HG02981 (cell line): ENCODE measurements at regions not wholly inside any gene's neighbourhood (a gene's known extent, or its start where the extent isn't known, plus 50 kb on each side); places are given as distances from the start of the nearest gene placed in this dataset.
"Not testable (repeated sequence)": the region's sequence is repeated elsewhere in the genome, so short reads cannot be mapped to it uniquely, and the experiment has no call there.

Experiments used
- ATAC-seq: cut with Tn5 transposase; IDR thresholded peaks from one replicate; pipeline ENCODE4 v1.9.1; 2021; ENCODE audit warnings: mild to moderate bottlenecking, moderate library complexity; ENCODE audit not compliant: unreplicated experiment

DNA sequence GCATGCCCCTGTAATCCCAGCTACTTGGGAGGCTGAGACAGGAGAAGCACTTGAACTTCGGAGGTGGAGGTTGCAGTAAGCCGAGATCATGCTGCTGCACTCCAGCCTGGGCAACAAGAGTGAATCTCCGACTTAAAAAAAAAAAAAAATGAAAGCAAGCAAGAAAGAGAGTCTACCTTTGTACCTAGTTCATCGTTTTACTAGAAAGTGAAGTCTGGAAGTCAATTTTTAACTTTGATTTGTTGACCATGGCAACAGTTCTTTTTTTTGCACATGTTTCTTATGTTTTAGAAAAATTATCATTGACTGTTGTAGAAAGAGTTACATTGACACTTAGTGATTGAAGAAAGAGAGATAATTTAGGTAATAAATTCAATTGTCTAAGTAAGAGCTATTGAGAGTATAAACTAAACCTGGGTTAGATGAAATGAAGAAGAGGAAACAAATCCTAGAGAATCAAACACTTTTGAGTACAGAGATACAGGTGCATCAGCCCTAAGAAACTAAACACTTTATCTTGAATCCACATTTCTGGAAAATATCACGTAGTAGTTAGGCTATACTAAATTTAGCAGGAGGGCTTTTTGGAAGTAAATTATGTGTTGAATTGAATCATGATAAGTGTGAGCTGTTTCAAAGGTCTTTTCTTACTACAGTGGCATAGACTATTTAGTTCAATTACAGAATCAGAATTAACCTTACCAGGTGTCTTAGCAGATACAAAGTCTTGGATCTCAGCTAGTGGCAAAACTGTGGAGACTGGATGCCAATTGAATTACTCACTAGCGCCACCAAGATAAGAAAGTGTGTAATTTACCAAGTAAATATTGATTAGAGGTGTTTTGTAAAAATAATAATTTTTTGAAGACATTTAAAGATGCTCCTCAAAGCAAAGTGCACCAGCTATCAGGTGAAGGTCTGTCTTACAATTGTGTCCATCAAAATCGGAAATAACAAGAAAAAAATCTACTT is 303.4 kb upstream of the NRXN1 start:
- no peak for ATAC-seq

DNA sequence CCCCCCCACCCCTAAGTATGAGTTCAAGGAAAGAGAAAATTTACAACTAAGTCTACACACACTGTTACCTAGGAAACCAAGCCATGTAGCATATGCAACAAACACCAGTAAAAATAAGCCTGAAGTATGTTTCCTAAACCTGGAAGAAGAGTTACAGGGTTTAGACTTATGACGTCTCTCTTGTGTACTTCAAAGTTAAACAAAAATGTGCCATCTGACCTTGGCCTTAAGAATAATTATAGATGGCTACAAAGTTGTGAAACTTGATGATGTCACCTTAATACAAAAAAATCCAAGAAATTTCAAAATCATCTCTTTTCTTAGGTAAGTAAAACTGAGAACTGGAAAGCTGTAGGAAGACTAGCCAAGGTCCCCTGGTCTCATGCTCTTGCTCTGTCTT is 297.6 kb upstream of the NRXN1 start:
- no peak for ATAC-seq

DNA sequence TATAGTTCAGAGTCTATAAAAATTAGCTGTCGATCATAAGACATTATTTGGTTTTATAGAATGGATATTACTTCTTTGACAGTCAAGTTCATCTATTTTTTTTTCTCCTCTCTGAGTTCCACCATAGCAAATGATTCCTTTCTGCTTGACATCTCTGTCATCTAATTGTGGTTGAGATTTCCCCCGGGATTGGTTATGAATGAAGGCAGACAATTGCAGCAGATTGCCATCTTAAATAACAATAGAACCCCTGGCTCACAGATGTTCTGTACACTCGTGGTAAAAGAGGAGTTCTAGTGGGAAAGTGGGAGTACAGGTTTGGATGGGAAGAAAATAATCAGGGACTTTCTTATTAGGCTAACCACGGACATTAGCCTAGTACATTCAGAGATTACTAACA is 292.1 kb upstream of the NRXN1 start:
- no peak for ATAC-seq

DNA sequence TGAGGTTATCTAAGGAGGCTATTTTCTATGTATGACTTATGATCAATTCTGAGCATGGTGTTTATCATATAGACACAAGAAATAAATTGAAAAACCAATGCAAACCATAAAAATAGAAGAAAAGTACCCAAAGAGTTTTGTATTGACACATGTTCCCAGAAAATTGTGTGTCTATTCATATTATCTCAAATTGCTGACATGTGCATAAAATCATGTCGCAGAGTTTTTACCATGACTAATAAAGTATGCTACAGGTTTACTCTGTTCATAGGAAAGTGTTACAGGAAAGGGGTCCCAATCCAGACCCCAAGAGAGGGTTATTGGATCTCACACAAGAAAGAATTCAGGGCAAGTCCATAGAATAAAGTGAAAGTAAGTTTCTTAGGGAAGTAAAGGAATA is 290.7 kb upstream of the NRXN1 start:
- ATAC-seq: no peak

DNA sequence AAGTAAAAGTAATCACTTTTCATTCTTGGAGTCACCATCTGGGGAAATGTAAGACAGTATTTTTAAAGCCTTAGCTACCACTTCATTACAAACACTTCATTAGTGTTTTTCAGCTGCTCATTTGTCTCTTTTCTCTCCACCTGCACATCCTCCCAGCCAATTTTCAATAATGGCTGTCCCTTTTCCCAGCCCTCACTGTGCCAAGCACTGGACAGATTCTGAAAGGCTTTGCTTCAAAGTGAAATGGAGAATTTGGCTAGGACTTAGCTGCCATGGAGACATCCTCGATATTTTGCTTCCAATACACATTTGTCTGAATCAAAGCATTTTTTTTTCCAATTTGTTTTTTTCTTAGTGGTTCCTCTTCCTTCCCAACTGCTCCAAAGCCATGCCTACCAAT is 272.4 kb upstream of the NRXN1 start:
- no peak for ATAC-seq

DNA sequence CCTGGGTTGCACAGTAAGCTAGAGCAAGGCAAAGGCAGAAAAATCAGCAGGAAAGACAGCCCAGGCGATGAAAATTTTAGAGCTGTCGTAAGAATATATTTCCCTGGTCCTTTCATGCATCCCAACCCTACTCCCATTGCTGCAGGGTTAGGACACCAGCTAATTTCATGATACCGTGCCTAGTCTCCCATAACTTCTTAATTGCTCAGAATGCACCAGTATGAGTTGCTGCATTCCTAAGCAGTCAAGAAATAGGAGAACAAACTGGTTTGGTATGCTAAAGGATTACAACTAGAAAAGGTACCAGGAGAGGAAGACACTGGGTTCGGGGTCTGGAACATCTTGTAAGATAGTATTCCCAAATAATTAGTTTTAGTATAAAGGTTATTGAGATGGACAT is 269.4 kb upstream of the NRXN1 start:
- no peak for ATAC-seq

DNA sequence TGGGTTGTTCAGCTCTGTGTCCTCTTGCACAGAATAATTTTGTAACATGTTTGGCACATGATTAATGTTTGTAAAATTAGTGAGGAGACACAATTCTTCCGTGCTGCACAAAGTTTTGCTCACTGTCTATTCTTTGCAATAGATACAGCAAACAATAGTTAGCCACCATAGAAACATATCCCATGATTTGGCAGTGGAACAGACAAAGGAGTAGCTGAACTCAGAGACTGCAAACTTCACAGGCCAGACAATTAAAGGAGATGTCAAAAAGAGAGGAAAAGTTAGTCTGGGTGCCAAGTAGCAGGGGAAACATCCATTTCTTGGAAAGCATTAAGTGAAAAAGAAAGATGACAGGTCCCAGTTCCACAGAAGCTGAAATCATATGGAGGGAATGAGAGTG is 267.4 kb upstream of the NRXN1 start:
- ATAC-seq: no peak

DNA sequence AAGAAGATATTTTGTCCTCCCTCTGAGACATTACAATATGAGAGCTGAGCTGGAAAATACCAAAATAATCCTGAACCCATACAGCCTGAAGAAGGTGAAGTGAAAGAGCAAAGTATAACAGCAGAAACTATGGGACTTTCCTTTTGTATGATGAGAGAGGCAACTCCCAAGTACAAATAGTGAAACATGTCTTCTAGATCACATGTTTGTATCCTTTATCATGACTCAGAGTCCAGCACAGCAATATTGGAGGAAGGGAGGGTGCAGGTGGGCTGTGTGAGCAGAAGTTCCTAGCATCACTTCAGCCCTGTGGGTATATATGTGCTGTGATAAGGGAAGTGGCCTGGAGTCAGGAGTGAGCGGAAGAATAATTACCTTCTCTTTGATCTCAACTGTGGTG is 265.6 kb upstream of the NRXN1 start:
- ATAC-seq: no peak

DNA sequence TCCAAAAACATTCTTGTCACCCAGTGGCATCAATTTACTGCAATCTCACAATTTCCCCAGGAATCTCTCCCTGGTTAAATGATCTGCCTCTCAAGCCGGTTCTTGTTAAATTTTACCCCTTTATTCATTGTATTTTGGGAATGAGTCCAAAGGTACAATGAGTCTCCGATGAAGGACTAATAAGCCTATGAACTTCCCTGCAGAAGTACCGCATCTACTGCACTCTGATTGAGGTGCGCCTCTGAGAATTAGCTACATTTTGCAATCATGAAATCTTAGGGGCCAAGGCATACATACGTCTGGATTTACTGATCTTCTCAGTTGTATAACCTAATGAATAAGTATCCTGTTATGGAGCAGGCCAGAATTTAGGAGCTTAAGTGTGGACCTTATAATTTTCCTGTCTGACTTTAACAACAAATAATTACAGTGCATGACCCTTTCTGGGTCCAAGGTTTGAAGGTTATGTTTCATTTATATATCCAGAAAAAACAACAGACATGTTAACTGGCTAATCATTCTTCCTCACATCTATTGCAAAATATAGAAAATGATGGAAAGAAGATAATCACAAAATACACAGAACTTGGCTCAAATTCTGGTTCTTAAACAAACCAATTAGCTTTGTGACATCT is 261.8 kb upstream of the NRXN1 start:
- ATAC-seq: no peak

DNA sequence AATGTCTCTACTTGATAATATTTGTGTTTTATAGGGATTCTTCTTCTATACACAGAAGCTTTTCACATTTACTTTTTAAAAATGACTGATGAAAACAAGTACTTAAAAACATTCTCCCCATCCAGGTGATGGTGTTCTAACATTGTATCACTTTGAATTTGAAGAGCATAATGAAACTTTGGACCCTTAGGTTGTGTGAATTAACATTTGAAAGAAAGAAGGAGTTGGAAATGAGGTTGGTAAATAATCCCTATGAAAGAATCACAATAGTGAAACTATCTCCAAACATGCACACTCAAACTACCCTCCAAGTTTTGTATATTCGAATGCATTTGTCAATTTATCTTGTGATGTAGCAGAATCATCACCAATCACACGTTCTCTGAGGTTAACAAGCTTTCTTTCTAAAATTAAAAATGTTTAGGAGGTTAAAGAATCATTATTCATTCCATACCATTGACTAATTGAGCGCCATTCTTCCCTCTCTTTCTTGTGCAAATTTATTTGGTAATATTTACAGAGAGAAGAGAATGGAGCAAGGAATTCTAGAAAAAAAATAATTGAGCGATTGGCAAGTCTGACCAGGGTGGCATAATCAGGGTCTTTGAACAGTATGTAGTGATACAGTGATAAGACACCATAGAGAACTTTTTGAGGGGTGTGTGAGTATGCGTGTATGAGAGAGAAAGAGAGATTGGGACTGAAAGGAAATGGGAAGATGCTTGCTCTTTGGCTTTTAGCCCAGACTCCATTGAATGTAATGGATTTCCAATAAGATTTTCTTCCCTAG is 260.0 kb upstream of the NRXN1 start:
- ATAC-seq: no peak

DNA sequence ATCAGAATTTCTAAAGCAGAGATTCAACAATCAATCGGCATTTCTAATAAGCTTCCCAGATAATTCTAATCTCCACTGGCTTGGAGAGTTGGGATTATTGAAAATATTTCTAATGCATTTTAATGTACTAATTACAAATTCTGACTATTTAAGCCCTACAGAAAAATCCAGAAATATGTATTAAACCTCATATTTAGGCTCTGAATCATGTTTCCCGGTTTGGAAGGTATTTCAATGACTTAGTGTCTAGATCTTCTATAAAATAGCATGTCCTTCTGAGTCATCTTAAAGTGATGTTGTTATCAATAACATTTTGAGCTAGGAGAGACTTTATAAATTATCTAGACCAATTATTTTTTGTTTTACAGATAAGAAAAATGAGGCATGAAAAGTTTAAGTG is 258.8 kb upstream of the NRXN1 start:
- ATAC-seq: no peak

DNA sequence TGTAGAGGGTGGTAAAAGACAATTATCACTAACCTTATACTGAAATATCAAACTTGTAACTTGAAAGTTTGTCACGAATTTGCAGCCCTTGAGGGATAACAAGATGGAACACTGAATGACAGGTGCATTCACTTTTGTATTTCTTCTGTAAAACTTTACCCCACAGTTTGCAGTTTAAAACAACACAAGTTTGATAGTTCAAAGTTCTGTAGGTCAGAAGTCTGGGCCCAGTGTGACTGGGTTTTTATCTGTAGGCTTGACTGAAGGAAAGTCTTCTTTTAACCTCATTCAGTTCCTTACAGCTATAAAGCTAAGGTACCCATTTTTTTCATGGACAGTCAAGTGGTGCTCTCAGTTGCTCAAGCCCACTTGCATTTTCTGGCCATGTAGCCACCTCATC is 257.1 kb upstream of the NRXN1 start:
- ATAC-seq: no peak

DNA sequence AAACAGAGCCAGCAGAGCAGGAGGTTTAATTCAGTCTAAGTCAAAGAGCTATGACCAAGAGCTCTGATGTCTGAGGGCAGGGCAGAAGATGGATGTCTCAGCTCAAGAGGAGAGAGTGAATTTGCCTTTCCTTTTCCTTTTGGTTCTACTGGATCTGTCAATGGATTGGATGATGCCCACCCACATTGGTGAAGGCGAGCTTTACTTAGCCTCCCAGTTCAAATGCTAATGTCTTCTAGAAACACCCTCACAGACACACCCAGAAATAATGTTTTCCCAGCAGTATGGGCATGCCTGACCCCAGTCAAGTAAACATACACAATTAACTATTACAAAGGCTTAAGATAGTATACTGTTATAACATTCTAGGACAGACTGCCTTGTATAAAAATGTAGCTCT is 236.3 kb upstream of the NRXN1 start:
- ATAC-seq: no peak

DNA sequence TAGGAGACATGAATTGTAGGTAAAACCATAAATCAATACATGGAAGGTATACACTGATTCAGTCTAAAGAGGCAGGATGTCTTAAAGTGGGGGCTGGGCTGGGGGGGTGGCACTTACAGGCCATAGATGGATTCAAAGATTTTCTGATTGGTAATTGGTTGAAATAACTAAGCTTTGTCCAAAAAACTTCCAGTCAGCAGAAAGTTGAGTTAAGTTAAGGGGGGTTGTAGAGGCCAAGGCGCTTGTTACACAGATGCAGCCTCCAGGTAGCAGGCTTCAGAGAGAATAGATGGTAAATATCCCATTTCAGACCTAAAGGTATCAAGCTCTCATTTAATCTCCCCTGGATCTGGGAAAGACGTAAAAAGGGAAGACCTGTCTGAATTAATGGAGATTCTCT is 233.6 kb upstream of the NRXN1 start:
- ATAC-seq: no peak

DNA sequence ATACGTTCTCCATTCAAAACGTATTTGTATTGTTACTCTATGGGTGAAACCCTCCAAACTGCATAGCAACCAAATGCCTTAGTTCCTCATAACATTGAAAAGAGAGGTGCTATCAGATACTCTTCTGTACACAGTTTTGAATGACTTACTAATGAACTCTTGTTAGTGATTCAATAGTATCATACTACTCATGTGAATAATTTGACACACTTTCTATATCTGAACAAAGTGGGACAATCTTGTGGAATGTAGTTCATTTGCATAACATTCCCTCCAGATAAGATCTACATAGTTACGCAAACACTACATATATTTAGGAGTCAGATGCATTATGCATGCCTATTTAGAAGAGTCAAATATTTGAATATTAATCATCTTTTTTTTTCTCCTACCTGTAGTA is 232.0 kb upstream of the NRXN1 start:
- no peak for ATAC-seq

DNA sequence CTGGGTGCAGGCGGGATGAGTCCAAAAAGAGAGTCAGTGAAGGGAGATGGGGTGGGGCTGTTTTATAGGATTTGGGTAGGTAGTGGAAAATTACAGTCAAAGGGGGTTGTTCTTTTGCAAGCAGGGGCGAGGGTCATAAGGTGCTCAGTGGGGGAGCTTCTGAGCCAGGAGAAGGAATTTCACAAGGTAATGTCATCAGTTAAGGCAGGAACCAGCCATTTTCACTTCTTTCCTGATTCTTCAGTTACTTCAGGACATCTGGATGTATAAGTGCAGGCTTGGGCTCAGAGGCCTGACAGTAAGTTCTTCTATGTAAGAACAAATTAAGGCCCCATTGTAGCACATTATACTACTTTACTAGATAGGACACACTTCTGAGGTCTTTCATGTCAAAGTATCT is 231.2 kb upstream of the NRXN1 start:
- not testable (repeated sequence) for ATAC-seq

DNA sequence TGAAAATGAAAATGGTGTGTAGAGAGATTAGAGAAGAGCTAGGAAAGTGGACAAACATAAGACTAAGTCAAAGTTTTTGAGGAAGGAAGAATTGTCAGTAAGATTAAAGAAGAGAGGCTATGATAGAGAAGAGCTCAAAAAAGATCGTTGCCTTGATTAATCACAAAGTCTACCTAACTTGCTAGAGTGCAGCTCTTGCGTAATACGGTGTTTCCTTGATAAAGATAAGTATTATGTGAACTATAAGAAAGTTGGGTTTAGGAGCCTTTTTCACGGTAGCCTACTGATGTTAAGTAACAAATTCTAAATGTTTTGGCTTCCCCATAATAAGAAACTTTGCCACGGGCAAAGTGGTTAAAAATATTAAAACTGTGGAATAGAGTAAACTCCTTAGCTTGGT is 226.4 kb upstream of the NRXN1 start:
- no peak for ATAC-seq

DNA sequence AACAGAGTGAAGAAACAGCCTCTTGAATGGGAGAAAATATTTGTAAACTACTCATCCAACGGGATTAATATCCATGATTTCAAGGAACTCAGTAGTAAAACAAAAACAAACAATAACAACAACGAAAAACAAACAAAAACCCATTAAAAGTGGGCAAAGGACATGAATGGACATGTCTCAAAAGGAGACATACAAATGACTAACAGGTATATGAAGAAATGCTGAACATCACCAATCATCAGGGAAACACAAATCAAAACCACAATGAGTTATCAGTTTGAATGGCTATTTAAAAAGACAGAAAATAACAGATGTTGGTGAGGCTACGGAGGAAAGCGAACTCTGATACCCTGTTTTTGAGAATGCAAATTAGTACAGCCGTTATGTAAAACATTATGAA is 224.8 kb upstream of the NRXN1 start:
- ATAC-seq: no peak

DNA sequence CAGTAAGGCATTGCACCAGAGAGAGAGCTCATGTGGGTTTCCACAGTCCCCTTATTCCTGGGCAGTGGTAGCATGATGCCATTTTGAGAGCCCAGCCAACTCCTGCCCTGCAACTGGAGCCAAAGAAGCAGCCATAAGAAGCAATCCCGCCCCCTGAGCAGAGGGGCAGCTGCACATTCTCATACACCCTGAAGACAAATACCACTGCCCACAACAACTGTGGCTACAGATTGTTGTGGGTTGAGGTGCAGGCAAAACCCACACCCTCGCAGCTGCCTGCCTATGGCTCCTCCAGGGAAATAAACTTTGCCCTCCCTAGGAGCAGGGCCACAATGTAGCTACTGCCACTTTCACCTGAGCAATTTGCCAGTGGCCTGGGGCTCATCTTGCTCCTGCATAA is 219.4 kb upstream of the NRXN1 start:
- ATAC-seq: no peak

DNA sequence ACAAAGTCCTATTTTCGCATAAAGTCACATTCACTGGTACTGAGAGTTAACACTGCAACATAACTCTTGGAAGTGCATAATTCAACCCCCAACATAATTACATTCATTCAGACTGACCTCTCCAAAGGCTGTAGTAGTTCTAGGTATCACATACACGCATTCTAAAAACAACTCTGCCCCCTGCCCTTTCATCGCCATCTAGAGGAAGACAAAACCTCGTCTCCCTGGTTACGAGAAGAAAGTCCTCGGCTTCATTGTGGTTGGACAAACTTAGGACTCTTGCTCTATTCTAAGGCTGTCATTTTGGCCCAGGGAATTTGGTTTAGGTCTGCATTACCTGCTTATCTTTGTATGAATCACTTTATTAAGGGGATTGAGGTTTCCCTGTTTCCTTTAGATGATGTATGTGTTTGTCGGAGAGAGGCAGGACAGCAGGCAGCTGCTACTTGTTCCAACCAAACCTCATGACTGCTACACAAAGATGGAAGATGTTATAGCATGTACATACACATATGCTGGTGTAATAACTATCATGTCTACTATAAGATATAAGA is 215.4 kb upstream of the NRXN1 start:
- no peak for ATAC-seq

DNA sequence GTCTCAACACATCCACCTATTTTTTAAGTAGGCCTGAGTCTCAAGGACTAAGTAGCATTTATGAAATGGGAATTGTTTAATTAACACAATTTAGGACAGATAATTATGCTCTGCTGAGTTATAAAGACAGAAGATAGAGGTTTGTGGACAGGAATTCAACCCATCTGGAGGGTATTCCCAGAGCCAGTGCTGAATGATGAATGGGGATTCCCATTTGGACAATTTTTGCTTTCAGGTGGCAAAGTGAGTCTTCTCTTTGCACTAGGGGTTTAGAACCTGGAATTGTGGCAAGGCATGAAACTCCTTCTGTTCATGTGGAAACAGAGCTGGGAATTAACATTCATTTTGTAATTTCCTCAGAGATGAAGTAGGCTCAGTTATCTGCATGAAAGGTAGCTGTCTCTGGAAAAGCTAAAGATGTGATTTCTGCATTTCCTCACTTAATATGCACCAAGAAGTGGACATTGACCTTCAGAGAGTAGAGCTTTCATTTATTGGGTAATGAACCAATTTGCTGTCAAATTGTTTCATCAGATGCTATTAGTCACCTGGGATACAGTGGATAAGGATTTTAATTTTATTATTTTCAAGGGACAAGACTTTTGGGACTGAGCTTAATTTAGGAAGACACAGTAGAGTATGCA is 212.1 kb upstream of the NRXN1 start:
- no peak for ATAC-seq
